Right lobe of liver (tissue), 6 donors: ENCODE measurements at regions not wholly inside any gene's neighbourhood (a gene's known extent, or its start where the extent isn't known, plus 50 kb on each side); places are given as distances from the start of the nearest gene placed in this dataset.

Experiments used
- ATAC-seq, 4 donors: fragments of 200-7000 bp; cut with Tn5 transposase; one replicate each; pipeline ENCODE4 v1.9.1; 2020; ENCODE audit warnings: mild to moderate bottlenecking in 4 of 4, moderate library complexity in 4 of 4
- DNase-seq, 3 donors: peaks; one replicate each; pipeline ENCODE4 v3.0.0-alpha.2; 2020
- H3K27ac ChIP-seq, 3 donors: fragments of 200-600 bp; one replicate each; pipeline ENCODE4 v1.8.0; 2022
- H3K27me3 ChIP-seq, 2 donors: fragments of 200-600 bp; one replicate each; pipeline ENCODE4 v1.8.0; 2022
- H3K36me3 ChIP-seq, 4 donors: fragments of 200-600 bp; sonication (generic) in 1 of 4; one replicate each; pipeline versions ENCODE4 v1.5.1 to v1.8.0; 2017 to 2022; ENCODE audit warnings: control low read depth in 1 of 4
- H3K4me1 ChIP-seq, 4 donors: fragments of 200-600 bp; sonication (generic) in 1 of 4; one replicate each; pipeline versions ENCODE4 v1.5.1 to v1.8.0; 2017 to 2022; ENCODE audit warnings: control low read depth in 1 of 4
- H3K4me3 ChIP-seq, 3 donors: fragments of 200-600 bp; one replicate each; pipeline ENCODE4 v1.8.0; 2022
- H3K9me3 ChIP-seq, 4 donors: fragments of 200-600 bp; sonication (generic) in 1 of 4; one replicate each; pipeline versions ENCODE4 v1.5.1 to v1.8.0; 2017 to 2022; ENCODE audit warnings: control low read depth in 1 of 4
- POLR2A ChIP-seq: fragments of 450-650 bp; IDR thresholded peaks from one replicate; pipeline ENCODE4 v1.6.1; 2017; ENCODE audit warnings: antibody characterized with exemption, mild to moderate bottlenecking
- WGBS: methylation state at CpG from one replicate; pipeline ENCODE4 v1.1.6; 2018; ENCODE audit warnings: low coverage, low lambda C conversion rate; ENCODE audit not compliant: insufficient coverage; ENCODE audit errors: missing lambda C conversion rate; 5-methylcytosine and 5-hydroxymethylcytosine counted together
- intact Hi-C, 2 donors: fragments of 100-400 bp; cut with DNase I; formaldehyde crosslinking; loops; one replicate each; pipeline versions ENCODE4 v1.11.2 to v1.14.1; 2022
- TF ChIP-seq, protein P1 (sequence below), 4 donors: fragments of 200-600 bp in 3 of 4; fragments of 450-650 bp in 1 of 4; IDR thresholded peaks; one replicate each; pipeline versions ENCODE4 v1.5.1 to v1.8.0; 2016 to 2022; ENCODE audit warnings: antibody characterized with exemption in 4 of 4, mild to moderate bottlenecking in 2 of 4
- donor health status: DM: no; HTN: yes; CAD: no.
- donor health status: DM: no; HTN: no; CAD: no.
- donor health status: DM: no; HTN: no; CAD: no.
- donor health status: DM: no; HTN: yes; CAD: no.
- donor health status: DM: no; HTN: yes; CAD: no.

DNA sequence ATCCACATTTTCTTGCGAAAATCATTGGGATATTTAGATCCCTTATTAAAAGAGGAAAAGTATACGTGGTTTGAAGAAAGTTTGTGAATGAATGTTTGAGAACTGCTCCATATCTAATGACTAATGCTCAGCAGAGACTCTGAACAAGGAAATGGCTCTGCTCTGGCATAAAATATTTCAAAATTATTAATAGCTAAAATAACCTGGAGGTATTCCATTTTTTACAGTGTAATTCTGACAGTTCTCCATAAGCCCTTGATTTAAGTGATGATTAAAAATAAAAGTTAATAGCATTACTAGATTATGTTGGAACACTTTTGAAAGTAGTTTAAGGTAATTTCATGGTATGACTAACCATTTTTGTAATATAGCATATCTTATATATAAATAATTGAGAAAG is 1276.9 kb upstream of the TENM3 start:
- Histone ChIP-seq H3K27ac (no peak overlapping the region), H3K4me3 (no peak overlapping the region), H3K36me3 (no peaks in the 10 kb centered on the region), H3K4me1 (no peaks in the 10 kb centered on the region), H3K9me3 (no peaks in the 10 kb centered on the region), H3K27me3 (no peaks in the 10 kb centered on the region)
- TF ChIP-seq POLR2A = no peak
- 42% methylated on average over 2 of the region's 2 CpGs for WGBS
- no peak for DNase-seq
- intact Hi-C loops = no loop called here
- ATAC-seq = no peak

DNA sequence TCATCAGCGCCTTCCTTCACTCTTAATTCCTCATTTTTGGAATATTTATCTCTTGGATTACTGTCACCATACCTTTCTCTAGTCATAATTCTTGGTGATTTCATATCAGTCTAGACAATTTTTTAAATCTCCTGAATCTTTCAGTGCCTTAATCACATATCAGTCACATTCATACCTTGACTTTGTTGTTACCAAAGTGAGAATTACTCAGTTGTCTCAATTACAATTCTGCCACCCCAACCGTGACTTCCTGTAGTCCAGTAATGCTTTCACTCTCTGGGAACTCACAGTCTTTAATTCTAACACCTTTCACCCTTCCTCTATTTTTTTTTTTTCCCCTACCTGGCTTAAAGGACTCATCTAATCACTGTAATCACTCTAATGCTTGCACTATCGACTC is 1275.3 kb upstream of the TENM3 start:
- TF ChIP-seq POLR2A = no peak
- TF ChIP-seq, protein P1, sequence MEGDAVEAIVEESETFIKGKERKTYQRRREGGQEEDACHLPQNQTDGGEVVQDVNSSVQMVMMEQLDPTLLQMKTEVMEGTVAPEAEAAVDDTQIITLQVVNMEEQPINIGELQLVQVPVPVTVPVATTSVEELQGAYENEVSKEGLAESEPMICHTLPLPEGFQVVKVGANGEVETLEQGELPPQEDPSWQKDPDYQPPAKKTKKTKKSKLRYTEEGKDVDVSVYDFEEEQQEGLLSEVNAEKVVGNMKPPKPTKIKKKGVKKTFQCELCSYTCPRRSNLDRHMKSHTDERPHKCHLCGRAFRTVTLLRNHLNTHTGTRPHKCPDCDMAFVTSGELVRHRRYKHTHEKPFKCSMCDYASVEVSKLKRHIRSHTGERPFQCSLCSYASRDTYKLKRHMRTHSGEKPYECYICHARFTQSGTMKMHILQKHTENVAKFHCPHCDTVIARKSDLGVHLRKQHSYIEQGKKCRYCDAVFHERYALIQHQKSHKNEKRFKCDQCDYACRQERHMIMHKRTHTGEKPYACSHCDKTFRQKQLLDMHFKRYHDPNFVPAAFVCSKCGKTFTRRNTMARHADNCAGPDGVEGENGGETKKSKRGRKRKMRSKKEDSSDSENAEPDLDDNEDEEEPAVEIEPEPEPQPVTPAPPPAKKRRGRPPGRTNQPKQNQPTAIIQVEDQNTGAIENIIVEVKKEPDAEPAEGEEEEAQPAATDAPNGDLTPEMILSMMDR (IDR thresholded peaks at IDR 0.05) = no peak
- 50% methylated on average over 3 of the region's 3 CpGs for WGBS
- Histone ChIP-seq H3K9me3 (no peaks in the 10 kb centered on the region), H3K27me3 (no peaks in the 10 kb centered on the region), H3K27ac (no peak overlapping the region), H3K36me3 (no peaks in the 10 kb centered on the region), H3K4me1 (no peaks in the 10 kb centered on the region), H3K4me3 (no peak overlapping the region)
- ATAC-seq (no peak), DNase-seq (no peak)
- intact Hi-C loops = no loop called here

DNA sequence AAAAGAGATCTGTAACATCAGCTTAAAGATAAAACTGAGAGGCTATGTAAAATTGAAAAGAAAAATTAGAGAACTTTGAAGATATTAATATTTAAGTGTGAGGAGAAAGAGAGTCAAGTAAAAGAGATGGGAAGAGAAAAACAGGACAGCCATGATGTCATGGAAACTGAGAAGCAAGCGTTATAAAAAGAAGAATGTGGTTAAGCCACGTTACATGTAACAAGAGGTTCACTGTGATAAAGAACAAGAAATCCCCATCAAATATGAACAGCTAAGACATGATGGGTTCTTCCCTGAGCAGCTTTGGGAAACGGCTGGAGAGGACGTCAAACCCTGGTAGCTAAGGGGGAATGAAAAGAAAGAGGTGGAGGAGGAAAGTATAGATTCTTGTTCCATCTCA is 1269.3 kb upstream of the TENM3 start:
- no peaks in the 10 kb centered on the region for H3K27me3 ChIP-seq
- TF ChIP-seq POLR2A = no peak
- TF ChIP-seq, protein P1 (IDR thresholded peaks at IDR 0.05) = no peak
- intact Hi-C loops = no loop called here
- DNase-seq = no peak
- H3K4me3 ChIP-seq = no peak overlapping the region
- no peak overlapping the region for H3K27ac ChIP-seq
- 42% methylated on average over 4 of the region's 4 CpGs for WGBS
- ATAC-seq = no peak
- no peaks in the 10 kb centered on the region for H3K9me3 ChIP-seq
- no peaks in the 10 kb centered on the region for H3K4me1 ChIP-seq
- H3K36me3 ChIP-seq = no peaks in the 10 kb centered on the region

DNA sequence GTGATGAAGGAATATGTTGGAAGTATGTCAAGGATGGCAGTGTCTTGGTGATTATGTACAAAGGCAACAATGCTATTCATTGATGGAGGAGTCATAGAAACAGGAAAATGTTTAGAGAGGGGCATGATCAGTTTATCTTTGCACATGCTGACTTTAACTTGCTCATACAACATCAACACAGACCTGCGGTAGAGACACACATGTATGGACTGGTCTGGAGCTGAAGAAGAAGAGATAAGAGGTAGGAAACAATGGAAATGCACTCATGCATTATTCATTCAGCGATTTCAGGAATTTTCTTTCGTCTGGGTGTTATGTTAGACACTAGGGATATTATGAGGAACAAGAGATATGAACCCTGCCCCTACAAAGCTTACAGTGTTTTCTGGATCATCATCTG is 1252.3 kb upstream of the TENM3 start:
- no peak overlapping the region for H3K27ac ChIP-seq
- no peaks in the 10 kb centered on the region for H3K36me3 ChIP-seq
- H3K4me1 ChIP-seq = no peaks in the 10 kb centered on the region
- WGBS = 61% methylated on average over 3 of the region's 3 CpGs
- no peaks in the 10 kb centered on the region for H3K9me3 ChIP-seq
- ATAC-seq (no peak), DNase-seq (no peak)
- intact Hi-C loops = no loop called here
- H3K27me3 ChIP-seq = no peaks in the 10 kb centered on the region
- H3K4me3 ChIP-seq = no peak overlapping the region
- no peak for TF ChIP-seq POLR2A
- TF ChIP-seq, protein P1 (IDR thresholded peaks at IDR 0.05) = no peak

DNA sequence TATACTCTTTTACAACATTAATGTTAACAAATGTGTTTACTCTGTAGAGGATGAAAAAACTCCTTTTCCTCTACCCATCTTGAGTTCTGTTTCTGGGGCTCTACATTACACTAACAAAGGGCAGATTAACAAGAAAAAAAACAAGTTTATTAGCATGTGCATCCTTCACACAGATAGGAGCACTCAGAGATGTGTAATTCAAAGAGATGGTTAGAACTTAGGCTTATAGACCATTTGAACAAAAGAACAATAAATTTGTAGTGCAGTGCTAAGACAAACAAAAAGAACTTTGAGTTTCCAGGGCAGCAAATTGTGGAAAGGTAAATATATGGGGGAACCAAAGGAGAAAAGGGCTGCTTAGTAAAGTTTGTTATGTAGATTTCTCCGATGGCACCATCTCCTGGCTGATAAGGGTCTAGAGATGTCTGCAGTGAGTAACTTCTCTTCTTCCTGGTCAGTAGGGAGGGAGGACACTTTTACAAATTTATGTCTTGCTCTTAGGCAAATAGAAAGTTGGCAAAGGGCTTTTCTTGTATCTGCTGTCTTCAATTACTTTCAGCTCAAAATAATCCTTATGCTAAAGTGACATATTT is 1249.9 kb upstream of the TENM3 start:
- H3K9me3 ChIP-seq = no peaks in the 10 kb centered on the region
- WGBS = 27% methylated on average over 1 of the region's 1 CpG
- H3K27me3 ChIP-seq = no peaks in the 10 kb centered on the region
- H3K36me3 ChIP-seq = no peaks in the 10 kb centered on the region
- intact Hi-C loops = no loop called here
- no peak overlapping the region for H3K4me3 ChIP-seq
- no peak for TF ChIP-seq POLR2A
- TF ChIP-seq, protein P1 (IDR thresholded peaks at IDR 0.05) = no peak
- DNase-seq (no peak), ATAC-seq (no peak)
- no peak overlapping the region for H3K27ac ChIP-seq
- H3K4me1 ChIP-seq = no peaks in the 10 kb centered on the region
